ENCODE measurements at regions not wholly inside any gene's neighbourhood (a gene's known extent, or its start where the extent isn't known, plus 50 kb on each side); places are given as distances from the start of the nearest gene placed in this dataset.

DNA sequence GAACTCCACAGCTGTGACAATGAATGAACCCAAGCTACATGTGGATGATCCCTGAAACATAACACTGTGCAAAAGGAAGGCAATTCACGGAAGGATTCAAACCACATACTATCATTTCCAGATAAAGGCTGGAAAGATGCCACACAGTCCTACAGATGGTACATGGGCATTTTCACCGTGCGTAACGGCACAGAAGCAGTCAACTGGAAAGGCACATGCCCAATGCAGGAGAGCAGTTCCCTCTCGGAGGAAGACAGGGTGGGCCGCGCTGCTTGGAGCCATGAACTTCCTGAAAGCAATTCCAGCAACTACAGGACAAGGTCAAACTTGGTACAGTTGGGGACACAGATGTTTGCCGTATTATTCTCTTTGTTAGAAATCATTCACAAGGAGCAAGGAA lies 103.7 kb downstream of the SHANK2 start:
- no peaks in the 10 kb centered on the region for H3K36me3 ChIP-seq (ENCODE audit: insufficient read depth in 1 of 2, low read depth in 1 of 2)
- TF ChIP-seq, protein P1, sequence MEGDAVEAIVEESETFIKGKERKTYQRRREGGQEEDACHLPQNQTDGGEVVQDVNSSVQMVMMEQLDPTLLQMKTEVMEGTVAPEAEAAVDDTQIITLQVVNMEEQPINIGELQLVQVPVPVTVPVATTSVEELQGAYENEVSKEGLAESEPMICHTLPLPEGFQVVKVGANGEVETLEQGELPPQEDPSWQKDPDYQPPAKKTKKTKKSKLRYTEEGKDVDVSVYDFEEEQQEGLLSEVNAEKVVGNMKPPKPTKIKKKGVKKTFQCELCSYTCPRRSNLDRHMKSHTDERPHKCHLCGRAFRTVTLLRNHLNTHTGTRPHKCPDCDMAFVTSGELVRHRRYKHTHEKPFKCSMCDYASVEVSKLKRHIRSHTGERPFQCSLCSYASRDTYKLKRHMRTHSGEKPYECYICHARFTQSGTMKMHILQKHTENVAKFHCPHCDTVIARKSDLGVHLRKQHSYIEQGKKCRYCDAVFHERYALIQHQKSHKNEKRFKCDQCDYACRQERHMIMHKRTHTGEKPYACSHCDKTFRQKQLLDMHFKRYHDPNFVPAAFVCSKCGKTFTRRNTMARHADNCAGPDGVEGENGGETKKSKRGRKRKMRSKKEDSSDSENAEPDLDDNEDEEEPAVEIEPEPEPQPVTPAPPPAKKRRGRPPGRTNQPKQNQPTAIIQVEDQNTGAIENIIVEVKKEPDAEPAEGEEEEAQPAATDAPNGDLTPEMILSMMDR (IDR thresholded peaks at IDR 0.05) = no peak
- ATAC-seq (no peak), DNase-seq (no peak)
- WGBS, 3 donors = 48 to 62% (median 57%) methylated on average over 8 of the region's 8 CpGs
- peaks cover 0 to 16% (median 2%) of the 10 kb centered on the region in 3 donors for H3K27me3 ChIP-seq (ENCODE audit: insufficient read depth in 3 of 3, low read length in 2 of 3)
- intact Hi-C loops (cut with DNase I) = no loop called here
- H3K27ac ChIP-seq = no peak overlapping the region
- H3K9me3 ChIP-seq = no peaks in the 10 kb centered on the region
- H3K4me1 ChIP-seq = no peaks in the 10 kb centered on the region
- no peak overlapping the region for H3K4me3 ChIP-seq

DNA sequence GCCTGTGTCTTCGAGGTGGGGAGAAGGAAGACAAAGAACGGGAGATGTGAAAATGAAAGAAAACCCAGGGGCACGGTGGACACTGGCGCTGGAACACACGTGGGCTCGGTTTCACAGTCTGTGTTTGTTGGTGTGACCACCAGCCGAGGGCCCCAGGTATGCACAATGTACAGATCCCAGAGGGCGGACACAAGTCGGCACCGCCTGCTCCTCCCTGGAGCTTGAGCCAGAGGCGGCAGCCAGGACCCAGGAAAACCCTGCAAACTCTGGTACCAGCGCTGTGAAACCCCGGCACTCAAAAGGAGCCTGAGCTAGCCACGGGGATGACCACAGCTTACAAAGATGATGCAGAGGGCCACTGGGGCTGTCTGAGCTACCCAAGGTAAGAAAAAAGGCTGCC lies 105.0 kb downstream of the SHANK2 start:
- ATAC-seq = no peak
- TF ChIP-seq, protein P1 (IDR thresholded peaks at IDR 0.05) = no peak
- Histone ChIP-seq H3K36me3 (ENCODE audit: insufficient read depth in 1 of 2, low read depth in 1 of 2) (no peaks in the 10 kb centered on the region), H3K4me3 (no peak overlapping the region), H3K27me3 (ENCODE audit: insufficient read depth in 3 of 3, low read length in 2 of 3) (peaks cover 0 to 12% (median 0%) of the 10 kb centered on the region in 3 donors), H3K27ac (no peak overlapping the region), H3K9me3 (no peaks in the 10 kb centered on the region), H3K4me1 (no peaks in the 10 kb centered on the region)
- intact Hi-C loops (cut with DNase I) = no loop called here
- no peak for DNase-seq
- 88 to 91% (median 89%) methylated on average over 14 of the region's 14 CpGs for WGBS, 3 donors

DNA sequence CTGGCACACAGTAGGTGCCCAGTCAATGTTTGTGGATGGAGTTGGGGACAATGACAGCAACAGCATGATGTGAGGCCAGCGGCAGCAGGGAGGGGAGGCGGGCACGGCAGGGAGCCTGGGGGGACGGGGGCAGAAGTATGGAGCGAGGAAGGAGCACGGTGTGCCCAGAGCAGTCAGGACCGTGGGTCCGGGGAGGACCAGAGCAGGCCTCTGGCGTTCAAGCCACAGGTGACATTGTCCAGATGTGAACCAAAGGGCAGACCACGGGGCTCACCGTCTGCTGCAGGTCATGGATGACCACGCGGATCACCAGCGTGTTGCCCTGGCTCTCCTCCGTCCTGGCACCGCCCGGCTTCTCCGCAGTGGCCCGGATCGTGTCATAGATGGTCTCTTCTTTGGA lies 105.5 kb downstream of the SHANK2 start:
- H3K9me3 ChIP-seq = no peaks in the 10 kb centered on the region
- TF ChIP-seq, protein P1 (IDR thresholded peaks at IDR 0.05) = no peak
- DNase-seq (no peak), ATAC-seq (no peak)
- intact Hi-C loops (cut with DNase I) = no loop called here
- H3K4me1 ChIP-seq = no peaks in the 10 kb centered on the region
- 90 to 93% (median 93%) methylated on average over 20 of the region's 20 CpGs for WGBS, 3 donors
- no peak overlapping the region for H3K27ac ChIP-seq
- no peaks in the 10 kb centered on the region for H3K36me3 ChIP-seq (ENCODE audit: insufficient read depth in 1 of 2, low read depth in 1 of 2)
- no peak overlapping the region for H3K4me3 ChIP-seq
- peaks cover 0 to 8% (median 0%) of the 10 kb centered on the region in 3 donors for H3K27me3 ChIP-seq (ENCODE audit: insufficient read depth in 3 of 3, low read length in 2 of 3)

DNA sequence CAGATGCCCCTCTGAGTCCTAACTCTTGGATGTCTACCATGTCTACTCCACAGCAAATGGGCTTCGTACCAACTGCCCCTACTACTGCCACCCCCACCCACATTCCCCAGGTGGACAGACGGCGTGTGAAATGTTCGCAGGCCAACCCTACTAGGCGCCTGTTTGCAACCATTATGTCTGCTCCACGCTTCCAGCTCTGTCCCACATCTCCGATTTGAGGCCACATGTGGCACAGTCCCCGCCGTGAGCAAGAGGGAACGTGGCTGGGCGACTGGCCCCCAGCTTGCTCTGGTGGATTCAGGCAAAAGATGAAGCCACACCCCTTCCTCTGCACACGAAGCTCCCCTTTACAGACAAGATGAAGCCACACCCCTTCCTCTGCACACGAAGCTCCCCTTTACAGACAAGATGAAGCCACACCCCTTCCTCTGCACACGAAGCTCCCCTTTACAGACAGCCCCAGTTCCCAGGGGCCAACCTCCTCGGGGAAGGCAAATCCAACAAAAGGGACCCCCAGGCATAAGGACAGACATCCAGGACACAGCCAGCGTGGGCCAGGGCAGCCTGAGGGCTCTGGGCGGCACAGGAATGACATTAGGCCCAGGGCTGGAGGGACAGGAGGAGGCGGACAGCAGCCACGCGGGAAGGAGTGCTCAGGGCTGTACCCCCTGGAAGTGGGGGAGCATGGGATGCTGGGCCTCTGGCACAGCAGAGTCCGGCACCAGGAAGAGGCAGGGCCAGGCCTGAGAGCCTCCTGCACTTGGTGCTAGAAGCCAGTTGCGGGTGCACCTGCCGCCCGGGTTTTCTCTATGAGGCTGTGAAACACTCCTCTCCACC lies 106.2 kb downstream of the SHANK2 start:
- peaks cover 0 to 8% (median 0%) of the 10 kb centered on the region in 3 donors for H3K27me3 ChIP-seq (ENCODE audit: insufficient read depth in 3 of 3, low read length in 2 of 3)
- DNase-seq (no peak), ATAC-seq (no peak)
- no peak overlapping the region for H3K27ac ChIP-seq
- H3K4me3 ChIP-seq = no peak overlapping the region
- 75 to 77% (median 77%) methylated on average over 23 to 24 of the region's 24 CpGs for WGBS, 3 donors
- H3K4me1 ChIP-seq = no peaks in the 10 kb centered on the region
- TF ChIP-seq, protein P1 (IDR thresholded peaks at IDR 0.05) = no peak
- H3K36me3 ChIP-seq (ENCODE audit: insufficient read depth in 1 of 2, low read depth in 1 of 2) = no peaks in the 10 kb centered on the region
- intact Hi-C loops (cut with DNase I) = no loop called here
- H3K9me3 ChIP-seq = no peaks in the 10 kb centered on the region
